Vagina (tissue), 2 donors: ENCODE measurements at regions not wholly inside any gene's neighbourhood (a gene's known extent, or its start where the extent isn't known, plus 50 kb on each side); places are given as distances from the start of the nearest gene placed in this dataset.

Experiments used
- CTCF ChIP-seq, 3 experiments: fragments of 450-650 bp in 2 of 3; fragments of 200-600 bp in 1 of 3; sonication (generic) in 1 of 3; IDR thresholded peaks; one replicate each; pipeline ENCODE4 v1.5.1; 2017 to 2019; ENCODE audit warnings: antibody characterized with exemption in 3 of 3, mild to moderate bottlenecking in 2 of 3, moderate library complexity in 2 of 3
- POLR2AphosphoS5 ChIP-seq, 2 donors: sonication (generic); formaldehyde crosslinking; IDR thresholded peaks; one replicate each; pipeline ENCODE4 v1.9.0; 2017; ENCODE audit warnings: antibody characterized with exemption in 2 of 2, mild to moderate bottlenecking in 2 of 2, low read depth in 1 of 2; ENCODE audit not compliant: insufficient read depth in 1 of 2

DNA sequence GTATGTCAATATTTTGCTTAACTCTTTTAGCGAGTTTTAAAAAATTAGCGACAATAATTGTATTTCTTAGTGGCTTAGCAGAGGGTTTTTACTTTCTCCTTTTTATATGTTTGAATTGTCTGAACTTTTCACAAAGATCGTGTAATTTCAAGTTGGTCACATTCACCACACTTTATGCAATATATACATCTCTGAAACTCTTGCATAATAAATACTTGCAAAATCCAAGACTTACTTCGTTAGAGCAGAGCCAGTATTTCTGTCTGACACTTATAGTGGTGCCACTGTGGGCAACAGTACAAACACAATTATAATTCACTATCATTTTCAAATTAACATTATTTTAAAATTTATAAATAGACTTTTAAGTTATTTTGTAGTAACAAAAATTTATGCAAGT lies 62.0 kb downstream of the SUCNR1 start:
- no peak for TF ChIP-seq CTCF (IDR thresholded peaks at IDR 0.05)
- no peak for TF ChIP-seq POLR2AphosphoS5 (IDR thresholded peaks at IDR 0.05; ENCODE audit: insufficient read depth in 1 of 2, low read depth in 1 of 2)
